ENCODE measurements at regions not wholly inside any gene's neighbourhood (a gene's known extent, or its start where the extent isn't known, plus 50 kb on each side); places are given as distances from the start of the nearest gene placed in this dataset.

DNA sequence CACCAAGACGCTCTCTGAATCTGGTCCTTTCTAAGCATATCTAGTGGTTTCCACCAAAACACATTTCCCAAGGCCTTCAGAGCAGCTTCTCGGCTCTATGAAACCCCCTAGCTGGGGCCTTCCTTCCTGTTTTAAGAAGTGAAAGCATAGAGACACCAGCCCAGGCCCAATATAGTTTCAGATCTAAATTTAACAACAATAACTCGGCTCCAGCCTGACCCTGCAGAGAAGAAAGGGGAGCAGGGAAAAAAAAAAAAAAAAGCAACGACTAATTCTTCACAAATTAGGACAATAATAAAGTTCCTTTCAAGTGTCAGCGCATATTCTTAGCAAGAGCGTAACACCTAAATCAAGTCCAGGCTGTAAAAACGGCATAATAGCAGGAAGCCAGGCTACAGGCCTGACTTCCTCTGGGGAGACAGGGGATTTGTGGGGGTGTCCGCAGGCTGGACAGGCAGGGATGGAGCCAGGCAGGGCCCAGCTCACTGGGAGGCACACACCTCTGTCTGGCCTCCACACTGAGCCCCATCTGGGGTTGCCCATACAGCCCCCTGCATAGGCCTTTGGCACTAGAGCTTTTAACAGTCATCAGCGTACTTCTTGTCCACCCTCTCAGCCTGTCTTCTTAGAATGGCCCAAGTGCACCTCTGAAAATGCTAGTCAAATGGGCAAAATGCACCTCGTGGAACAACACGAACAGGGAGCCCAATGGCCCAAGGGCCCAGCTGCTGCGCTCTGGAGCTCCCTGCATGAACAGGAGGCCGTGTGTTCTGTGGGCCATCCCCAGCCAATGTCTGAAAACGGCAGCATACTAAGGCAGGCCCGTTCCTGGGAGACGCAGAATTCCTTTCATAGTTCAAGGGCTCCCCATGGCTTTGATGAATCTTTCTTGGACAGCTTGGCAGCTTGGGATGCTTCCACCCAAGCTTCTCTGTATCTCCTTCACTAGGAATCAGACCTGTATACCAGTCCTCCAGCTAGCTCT, 772.9 kb downstream of the MED13L start:
- TF ChIP-seq, protein P1, sequence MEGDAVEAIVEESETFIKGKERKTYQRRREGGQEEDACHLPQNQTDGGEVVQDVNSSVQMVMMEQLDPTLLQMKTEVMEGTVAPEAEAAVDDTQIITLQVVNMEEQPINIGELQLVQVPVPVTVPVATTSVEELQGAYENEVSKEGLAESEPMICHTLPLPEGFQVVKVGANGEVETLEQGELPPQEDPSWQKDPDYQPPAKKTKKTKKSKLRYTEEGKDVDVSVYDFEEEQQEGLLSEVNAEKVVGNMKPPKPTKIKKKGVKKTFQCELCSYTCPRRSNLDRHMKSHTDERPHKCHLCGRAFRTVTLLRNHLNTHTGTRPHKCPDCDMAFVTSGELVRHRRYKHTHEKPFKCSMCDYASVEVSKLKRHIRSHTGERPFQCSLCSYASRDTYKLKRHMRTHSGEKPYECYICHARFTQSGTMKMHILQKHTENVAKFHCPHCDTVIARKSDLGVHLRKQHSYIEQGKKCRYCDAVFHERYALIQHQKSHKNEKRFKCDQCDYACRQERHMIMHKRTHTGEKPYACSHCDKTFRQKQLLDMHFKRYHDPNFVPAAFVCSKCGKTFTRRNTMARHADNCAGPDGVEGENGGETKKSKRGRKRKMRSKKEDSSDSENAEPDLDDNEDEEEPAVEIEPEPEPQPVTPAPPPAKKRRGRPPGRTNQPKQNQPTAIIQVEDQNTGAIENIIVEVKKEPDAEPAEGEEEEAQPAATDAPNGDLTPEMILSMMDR (IDR thresholded peaks at IDR 0.05): no peak
- TF ChIP-seq POLR2AphosphoS5 (IDR thresholded peaks at IDR 0.05): no peak
